Psoas muscle (tissue), 7 donors: ENCODE measurements at regions not wholly inside any gene's neighbourhood (a gene's known extent, or its start where the extent isn't known, plus 50 kb on each side); places are given as distances from the start of the nearest gene placed in this dataset.

Source experiments
- ATAC-seq, 4 donors: fragments of 200-7000 bp; cut with Tn5 transposase; one replicate each; pipeline ENCODE4 v1.9.1; 2020; ENCODE audit warnings: moderate library complexity in 3 of 4, mild to moderate bottlenecking in 2 of 4
- DNase-seq, 2 donors: peaks; one replicate each; pipeline ENCODE4 v3.0.0-alpha.2; 2020
- H3K27ac ChIP-seq: fragments of 200-600 bp; one replicate; pipeline ENCODE4 v1.8.0; 2022
- H3K27me3 ChIP-seq, 3 donors: fragments of 200-600 bp in 1 of 3; one replicate each; pipeline versions ENCODE4 v1.6.1 to v1.8.0; 2013 to 2022; ENCODE audit warnings: low read length in 2 of 3, mild to moderate bottlenecking in 2 of 3, moderate library complexity in 1 of 3; ENCODE audit not compliant: insufficient read depth in 3 of 3
- H3K36me3 ChIP-seq, 2 donors: fragments of 200-600 bp in 1 of 2; one replicate each; pipeline versions ENCODE4 v1.6.1 to v1.8.0; 2013 to 2022; ENCODE audit warnings: low read depth in 1 of 2, mild to moderate bottlenecking in 1 of 2, moderate library complexity in 1 of 2; ENCODE audit not compliant: insufficient read depth in 1 of 2
- H3K4me1 ChIP-seq: fragments of 200-600 bp; one replicate; pipeline ENCODE4 v1.8.0; 2022
- H3K4me3 ChIP-seq: fragments of 200-600 bp; one replicate; pipeline ENCODE4 v1.8.0; 2022; ENCODE audit warnings: mild to moderate bottlenecking
- H3K9me3 ChIP-seq: fragments of 200-600 bp; one replicate; pipeline ENCODE4 v1.8.0; 2022
- WGBS, 3 donors: extraction: QIAGEN DNeasy Blood & Tissue Kit; methylation state at CpG; one replicate each; pipeline versions ENCODE4 v1.1.6 to v1.1.7; 2013; 5-methylcytosine and 5-hydroxymethylcytosine counted together
- intact Hi-C, 2 donors: fragments of 100-400 bp; cut with DNase I; formaldehyde crosslinking; loops; one replicate each; pipeline versions ENCODE4 v1.11.0 to v1.14.2; 2022
- TF ChIP-seq, protein P1 (sequence below): fragments of 200-600 bp; IDR thresholded peaks from one replicate; pipeline ENCODE4 v1.8.0; 2022; ENCODE audit warnings: antibody characterized with exemption
- donor health status: healthy with polysubstance abuse.
- donor health status: DM: no; HTN: no; CAD: no; lungs with moderate emphysema.
- donor health status: Bipolar disorder and iron deficiency.
- donor health status: healthy.
- donor health status: DM: yes; HTN: yes; CAD: no.
- donor health status: DM: no; HTN: no; CAD: no.
- donor health status: DM: yes; HTN: yes; CAD: no.

DNA sequence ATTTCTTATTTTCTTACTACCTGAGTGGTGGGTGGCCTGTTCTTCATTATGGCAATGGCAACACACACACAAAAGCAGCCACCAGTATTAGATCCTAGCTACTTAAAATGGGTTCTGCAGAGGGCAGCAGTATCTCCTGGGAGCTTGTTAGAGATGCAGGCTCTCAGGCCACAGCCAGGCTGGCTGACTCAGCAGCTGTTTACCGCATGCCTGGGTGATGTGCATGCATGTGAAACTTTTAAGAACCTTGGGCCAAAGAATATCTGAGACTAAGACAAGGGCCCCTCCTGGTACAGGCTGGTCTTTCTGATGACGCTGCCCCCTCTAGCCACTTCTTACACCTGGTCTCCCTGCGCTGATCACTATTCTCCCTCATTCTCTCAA, 399.0 kb downstream of the MED10 start:
- H3K9me3 ChIP-seq, result no peaks in the 10 kb centered on the region
- ATAC-seq (no peak), DNase-seq (no peak)
- H3K4me1 ChIP-seq, result no peaks in the 10 kb centered on the region
- 32 to 55% (median 38%) methylated on average over 3 of the region's 3 CpGs for WGBS, 3 donors
- TF ChIP-seq, protein P1, sequence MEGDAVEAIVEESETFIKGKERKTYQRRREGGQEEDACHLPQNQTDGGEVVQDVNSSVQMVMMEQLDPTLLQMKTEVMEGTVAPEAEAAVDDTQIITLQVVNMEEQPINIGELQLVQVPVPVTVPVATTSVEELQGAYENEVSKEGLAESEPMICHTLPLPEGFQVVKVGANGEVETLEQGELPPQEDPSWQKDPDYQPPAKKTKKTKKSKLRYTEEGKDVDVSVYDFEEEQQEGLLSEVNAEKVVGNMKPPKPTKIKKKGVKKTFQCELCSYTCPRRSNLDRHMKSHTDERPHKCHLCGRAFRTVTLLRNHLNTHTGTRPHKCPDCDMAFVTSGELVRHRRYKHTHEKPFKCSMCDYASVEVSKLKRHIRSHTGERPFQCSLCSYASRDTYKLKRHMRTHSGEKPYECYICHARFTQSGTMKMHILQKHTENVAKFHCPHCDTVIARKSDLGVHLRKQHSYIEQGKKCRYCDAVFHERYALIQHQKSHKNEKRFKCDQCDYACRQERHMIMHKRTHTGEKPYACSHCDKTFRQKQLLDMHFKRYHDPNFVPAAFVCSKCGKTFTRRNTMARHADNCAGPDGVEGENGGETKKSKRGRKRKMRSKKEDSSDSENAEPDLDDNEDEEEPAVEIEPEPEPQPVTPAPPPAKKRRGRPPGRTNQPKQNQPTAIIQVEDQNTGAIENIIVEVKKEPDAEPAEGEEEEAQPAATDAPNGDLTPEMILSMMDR, result no peak
- H3K36me3 ChIP-seq, result no peaks in the 10 kb centered on the region
- intact Hi-C loops, result no loop called here
- H3K4me3 ChIP-seq, result no peak overlapping the region
- H3K27me3 ChIP-seq, result peaks cover 0 to 4% (median 0%) of the 10 kb centered on the region in 3 donors
- no peak overlapping the region for H3K27ac ChIP-seq

- Histone ChIP-seq H3K27ac (no peak overlapping the region), H3K27me3 (peaks cover 0 to 4% (median 0%) of the 10 kb centered on the region in 3 donors), H3K36me3 (no peaks in the 10 kb centered on the region), H3K4me1 (no peaks in the 10 kb centered on the region), H3K9me3 (no peaks in the 10 kb centered on the region), H3K4me3 (no peak overlapping the region)
- 46 to 56% (median 51%) methylated on average over 10 of the region's 10 CpGs for WGBS, 3 donors
- intact Hi-C loops, result no loop called here
- TF ChIP-seq, protein P1, result no peak
- DNase-seq (no peak), ATAC-seq (no peak)
Observed at GRCh38 chr5:5978501-5979376, 399.6 kb downstream of the MED10 start.

DNA sequence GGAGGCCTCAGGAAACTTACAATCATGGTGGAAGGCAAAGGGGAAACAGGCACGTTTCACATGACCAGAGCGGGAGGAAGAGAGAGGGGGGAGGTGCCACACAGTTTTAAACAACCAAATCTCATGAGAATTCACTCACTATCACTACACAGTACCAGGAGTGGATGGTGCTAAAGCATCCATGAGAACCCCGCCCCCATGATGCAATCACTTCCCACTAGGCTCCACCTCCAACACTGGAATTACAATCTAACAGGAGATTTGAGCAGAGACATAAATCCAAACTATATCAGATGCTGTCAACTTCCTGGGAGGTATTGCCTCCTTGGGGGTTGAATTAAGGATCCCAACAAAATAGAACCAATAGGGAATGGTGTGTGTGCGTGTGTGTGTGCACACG, 407.1 kb downstream of the MED10 start:
- H3K4me1 ChIP-seq, result no peaks in the 10 kb centered on the region
- H3K4me3 ChIP-seq, result no peak overlapping the region
- H3K9me3 ChIP-seq, result no peaks in the 10 kb centered on the region
- H3K27ac ChIP-seq, result no peak overlapping the region
- TF ChIP-seq, protein P1, result no peak
- WGBS, 3 donors, result 85 to 87% (median 86%) methylated on average over 5 of the region's 5 CpGs
- DNase-seq (no peak), ATAC-seq (no peak)
- intact Hi-C loops, result no loop called here
- no peaks in the 10 kb centered on the region for H3K36me3 ChIP-seq
- H3K27me3 ChIP-seq, result no peaks in the 10 kb centered on the region

DNA sequence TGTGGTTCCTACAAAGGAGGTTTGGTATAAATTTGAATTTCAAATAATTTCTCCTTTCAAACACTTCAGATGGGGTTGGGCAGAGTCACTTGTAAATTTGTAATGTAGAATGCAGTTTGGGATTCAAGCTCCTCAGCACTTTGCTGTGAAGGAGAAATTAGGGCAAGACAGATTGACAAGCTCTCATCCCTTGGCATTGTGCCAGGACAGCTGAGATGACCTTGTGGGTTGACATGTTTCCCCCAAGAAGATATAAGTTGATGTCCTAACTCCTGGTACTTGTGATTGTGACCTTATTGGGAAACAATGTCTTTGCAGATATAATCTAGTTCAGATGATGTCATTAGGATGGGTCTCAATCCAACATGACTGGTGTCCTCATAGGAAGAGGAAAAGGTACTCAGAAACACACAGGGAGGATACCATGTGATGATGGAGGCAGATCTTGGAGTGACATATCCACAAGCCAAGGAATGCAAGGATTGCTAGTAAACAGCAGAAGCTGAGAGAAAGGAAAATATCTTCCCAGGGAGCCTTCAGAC, 408.3 kb downstream of the MED10 start:
- no peak for DNase-seq
- no peak overlapping the region for H3K4me3 ChIP-seq
- no peak overlapping the region for H3K27ac ChIP-seq
- no peaks in the 10 kb centered on the region for H3K36me3 ChIP-seq
- H3K27me3 ChIP-seq, result no peaks in the 10 kb centered on the region
- TF ChIP-seq, protein P1, result no peak
- H3K4me1 ChIP-seq, result no peaks in the 10 kb centered on the region
- no peaks in the 10 kb centered on the region for H3K9me3 ChIP-seq
- no peak for ATAC-seq
- intact Hi-C loops, result no loop called here
